ENCODE measurements at regions not wholly inside any gene's neighbourhood (a gene's known extent, or its start where the extent isn't known, plus 50 kb on each side); places are given as distances from the start of the nearest gene placed in this dataset.

GRCh38 chr11:134587345-134587744 is 175.3 kb upstream of the B3GAT1 start:
- H3K4me3 ChIP-seq: no peak overlapping the region
- no peak for TF ChIP-seq POLR2AphosphoS5 (IDR thresholded peaks at IDR 0.05)
- no peak for TF ChIP-seq EP300 (IDR thresholded peaks at IDR 0.05)
- TF ChIP-seq POLR2A (IDR thresholded peaks at IDR 0.05; ENCODE audit: low read depth): no peak
- no peak for TF ChIP-seq CTCF (IDR thresholded peaks at IDR 0.05)
- no peak overlapping the region for H3K27ac ChIP-seq (replicated peaks in 1 of 4)
- H3K36me3 ChIP-seq: no peaks in the 10 kb centered on the region
- peaks cover 2 to 22% (median 20%) of the 10 kb centered on the region in 4 donors for H3K4me1 ChIP-seq
- H3K27me3 ChIP-seq: peaks cover 0 to 5% (median 0%) of the 10 kb centered on the region in 4 donors
- 64% methylated on average over 6 of the region's 6 CpGs for WGBS
- peak; percentile 26 for DNase-seq (ENCODE audit: extremely low spot score)
- H3K9me3 ChIP-seq: no peaks in the 10 kb centered on the region
- intact Hi-C loops (cut with DNase I): no loop called here

- H3K9me3 ChIP-seq: no peaks in the 10 kb centered on the region
- H3K4me3 ChIP-seq: no peak overlapping the region
- no peak overlapping the region for H3K27ac ChIP-seq (replicated peaks in 1 of 4)
- no peak for DNase-seq (ENCODE audit: extremely low spot score)
- 86% methylated on average over 6 of the region's 6 CpGs for WGBS
- no peak for TF ChIP-seq POLR2A (IDR thresholded peaks at IDR 0.05; ENCODE audit: low read depth)
- no peak for TF ChIP-seq POLR2AphosphoS5 (IDR thresholded peaks at IDR 0.05)
- TF ChIP-seq CTCF (IDR thresholded peaks at IDR 0.05): no peak
- no peak for TF ChIP-seq EP300 (IDR thresholded peaks at IDR 0.05)
- intact Hi-C loops (cut with DNase I): no loop called here
- H3K4me1 ChIP-seq: peaks cover 2 to 22% (median 20%) of the 10 kb centered on the region in 4 donors
- peaks cover 0 to 5% (median 0%) of the 10 kb centered on the region in 4 donors for H3K27me3 ChIP-seq
- H3K36me3 ChIP-seq: no peaks in the 10 kb centered on the region
These were observed 174.7 kb upstream of the B3GAT1 start for GRCh38 chr11:134586726-134587125.

GRCh38 chr11:134585666-134586610 is 173.9 kb upstream of the B3GAT1 start:
- Histone ChIP-seq H3K27me3 (peaks cover 0 to 6% (median 0%) of the 10 kb centered on the region in 4 donors), H3K27ac (replicated peaks in 1 of 4) (no peak overlapping the region), H3K9me3 (no peaks in the 10 kb centered on the region), H3K4me3 (no peak overlapping the region), H3K4me1 (peaks cover 2 to 22% (median 20%) of the 10 kb centered on the region in 4 donors), H3K36me3 (no peaks in the 10 kb centered on the region)
- WGBS: 86% methylated on average over 13 of the region's 15 CpGs
- TF ChIP-seq POLR2AphosphoS5 (IDR thresholded peaks at IDR 0.05) (no peak), CTCF (IDR thresholded peaks at IDR 0.05) (no peak), POLR2A (IDR thresholded peaks at IDR 0.05; ENCODE audit: low read depth) (no peak), EP300 (IDR thresholded peaks at IDR 0.05) (no peak)
- peak; percentile 64 for DNase-seq (ENCODE audit: extremely low spot score)
- intact Hi-C loops (cut with DNase I): no loop called here

- WGBS: 70% methylated on average over 13 of the region's 14 CpGs
- intact Hi-C loops (cut with DNase I): no loop called here
These were observed 172.8 kb upstream of the B3GAT1 start for GRCh38 chr11:134584706-134585445.

More at GRCh38 chr11:134584706-134585445, 172.8 kb upstream of the B3GAT1 start:
- TF ChIP-seq CTCF (IDR thresholded peaks at IDR 0.05): no peak
- TF ChIP-seq POLR2AphosphoS5 (IDR thresholded peaks at IDR 0.05): no peak
- no peak for TF ChIP-seq EP300 (IDR thresholded peaks at IDR 0.05)
- peaks cover 0 to 16% (median 0%) of the 10 kb centered on the region in 4 donors for H3K27me3 ChIP-seq
- H3K36me3 ChIP-seq: no peaks in the 10 kb centered on the region
- peak; percentile 91 for DNase-seq (ENCODE audit: extremely low spot score)
- no peaks in the 10 kb centered on the region for H3K9me3 ChIP-seq
- no peak overlapping the region for H3K4me3 ChIP-seq
- H3K27ac ChIP-seq (replicated peaks in 1 of 4): no peak overlapping the region
- peaks cover 2 to 22% (median 20%) of the 10 kb centered on the region in 4 donors for H3K4me1 ChIP-seq

Measured in esophagus muscularis mucosa (tissue), 4 donors.